GM18907 (cell line): ENCODE measurements at regions not wholly inside any gene's neighbourhood (a gene's known extent, or its start where the extent isn't known, plus 50 kb on each side); places are given as distances from the start of the nearest gene placed in this dataset.
"Not testable (repeated sequence)": the region's sequence is repeated elsewhere in the genome, so short reads cannot be mapped to it uniquely, and the experiment has no call there.

Source experiments
- ATAC-seq: cut with Tn5 transposase; IDR thresholded peaks from one replicate; pipeline ENCODE4 v1.9.1; 2021; ENCODE audit warnings: mild to moderate bottlenecking, moderate library complexity; ENCODE audit not compliant: unreplicated experiment

- ATAC-seq = no peak
These were observed 772.0 kb upstream of the FAM174A start for GRCh38 chr5:99763021-99763774.

GRCh38 chr5:99747342-99747741 is 787.8 kb upstream of the FAM174A start:
- ATAC-seq = no peak

- ATAC-seq = not testable (repeated sequence)
These were observed 802.0 kb upstream of the FAM174A start for GRCh38 chr5:99733146-99733545.

GRCh38 chr5:99730653-99731052 is 801.8 kb upstream of the CHD1 start:
- not testable (repeated sequence) for ATAC-seq

GRCh38 chr5:99724732-99725290 is 796.0 kb upstream of the CHD1 start:
- no peak for ATAC-seq

- ATAC-seq = no peak
These were observed 792.7 kb upstream of the CHD1 start for GRCh38 chr5:99721506-99721905.

GRCh38 chr5:99715921-99716320 is 787.1 kb upstream of the CHD1 start:
- ATAC-seq = no peak

- ATAC-seq = no peak
These were observed 777.4 kb upstream of the CHD1 start for GRCh38 chr5:99706160-99706559.

- no peak for ATAC-seq
These were observed 773.8 kb upstream of the CHD1 start for GRCh38 chr5:99702565-99702964.

GRCh38 chr5:99694884-99695283 is 766.1 kb upstream of the CHD1 start:
- ATAC-seq = no peak

GRCh38 chr5:99686538-99686937 is 757.7 kb upstream of the CHD1 start:
- no peak for ATAC-seq

- no peak for ATAC-seq
These were observed 747.2 kb upstream of the CHD1 start for GRCh38 chr5:99675974-99676373.

GRCh38 chr5:99674101-99674500 is 745.3 kb upstream of the CHD1 start:
- no peak for ATAC-seq

GRCh38 chr5:99664972-99665371 is 736.2 kb upstream of the CHD1 start:
- no peak for ATAC-seq

GRCh38 chr5:99651298-99651697 is 722.5 kb upstream of the CHD1 start:
- no peak for ATAC-seq

GRCh38 chr5:99646011-99646647 is 717.3 kb upstream of the CHD1 start:
- ATAC-seq = no peak

GRCh38 chr5:99644822-99645221 is 716.0 kb upstream of the CHD1 start:
- no peak for ATAC-seq

- no peak for ATAC-seq
These were observed 711.8 kb upstream of the CHD1 start for GRCh38 chr5:99640646-99641045.

- no peak for ATAC-seq
These were observed 711.1 kb upstream of the CHD1 start for GRCh38 chr5:99639905-99640304.

GRCh38 chr5:99636663-99637062 is 707.9 kb upstream of the CHD1 start:
- no peak for ATAC-seq

- ATAC-seq = no peak
These were observed 693.2 kb upstream of the CHD1 start for GRCh38 chr5:99621772-99622681.
